NCI-H1092 treated with DMSO at 0.1 percent for 48 hours (cell line): ENCODE measurements at regions not wholly inside any gene's neighbourhood (a gene's known extent, or its start where the extent isn't known, plus 50 kb on each side); places are given as distances from the start of the nearest gene placed in this dataset.
"Not testable (repeated sequence)": the region's sequence is repeated elsewhere in the genome, so short reads cannot be mapped to it uniquely, and the experiment has no call there.

Source experiments
- DNase-seq: peaks from one replicate; lab custom pipeline; 2025; lab: John Stamatoyannopoulos, UW

- DNase-seq, result no peak
Measured at GRCh38 chr4:122973465-122973864, 51.1 kb upstream of the NUDT6 start.

- DNase-seq, result no peak
Measured at GRCh38 chr4:122976111-122976510, 53.7 kb upstream of the NUDT6 start.

GRCh38 chr4:122977103-122977502 lies 54.7 kb upstream of the NUDT6 start:
- no peak for DNase-seq

- no peak for DNase-seq
Measured at GRCh38 chr4:122978109-122978508, 55.7 kb upstream of the NUDT6 start.

- no peak for DNase-seq
Measured at GRCh38 chr4:122978789-122979188, 56.4 kb upstream of the NUDT6 start.

- no peak for DNase-seq
Measured at GRCh38 chr4:122980860-122981259, 58.5 kb upstream of the NUDT6 start.

GRCh38 chr4:122988696-122989095 lies 66.3 kb upstream of the NUDT6 start:
- DNase-seq, result no peak

GRCh38 chr4:122990891-122991290 lies 68.5 kb upstream of the NUDT6 start:
- DNase-seq, result no peak

- DNase-seq, result no peak
Measured at GRCh38 chr4:122992057-122992456, 69.7 kb upstream of the NUDT6 start.

GRCh38 chr4:122992641-122993040 lies 70.2 kb upstream of the NUDT6 start:
- DNase-seq, result no peak

- DNase-seq, result no peak
Measured at GRCh38 chr4:122996350-122996749, 74.0 kb upstream of the NUDT6 start.

GRCh38 chr4:122997463-122998101 lies 75.2 kb upstream of the NUDT6 start:
- no peak for DNase-seq

GRCh38 chr4:123004079-123004478 lies 81.7 kb upstream of the NUDT6 start:
- DNase-seq, result not testable (repeated sequence)

GRCh38 chr4:123005126-123005525 lies 82.7 kb upstream of the NUDT6 start:
- not testable (repeated sequence) for DNase-seq

- DNase-seq, result no peak
Measured at GRCh38 chr4:123007679-123008078, 85.3 kb upstream of the NUDT6 start.

GRCh38 chr4:123012416-123012815 lies 90.0 kb upstream of the NUDT6 start:
- DNase-seq, result not testable (repeated sequence)

GRCh38 chr4:123014038-123014437 lies 91.6 kb upstream of the NUDT6 start:
- no peak for DNase-seq

GRCh38 chr4:123017078-123017477 lies 94.7 kb upstream of the NUDT6 start:
- DNase-seq, result no peak

- no peak for DNase-seq
Measured at GRCh38 chr4:123017636-123018395, 95.4 kb upstream of the NUDT6 start.

GRCh38 chr4:123018396-123018775 lies 96.0 kb upstream of the NUDT6 start:
- no peak for DNase-seq

- no peak for DNase-seq
Measured at GRCh38 chr4:123020285-123020684, 97.9 kb upstream of the NUDT6 start.

GRCh38 chr4:123023647-123024046 lies 101.2 kb upstream of the NUDT6 start:
- DNase-seq, result no peak

GRCh38 chr4:123024710-123025109 lies 102.3 kb upstream of the NUDT6 start:
- DNase-seq, result no peak

GRCh38 chr4:123025398-123025797 lies 103.0 kb upstream of the NUDT6 start:
- no peak for DNase-seq
